ENCODE measurements at regions not wholly inside any gene's neighbourhood (a gene's known extent, or its start where the extent isn't known, plus 50 kb on each side); places are given as distances from the start of the nearest gene placed in this dataset.
"Not testable (repeated sequence)": the region's sequence is repeated elsewhere in the genome, so short reads cannot be mapped to it uniquely, and the experiment has no call there.

DNA sequence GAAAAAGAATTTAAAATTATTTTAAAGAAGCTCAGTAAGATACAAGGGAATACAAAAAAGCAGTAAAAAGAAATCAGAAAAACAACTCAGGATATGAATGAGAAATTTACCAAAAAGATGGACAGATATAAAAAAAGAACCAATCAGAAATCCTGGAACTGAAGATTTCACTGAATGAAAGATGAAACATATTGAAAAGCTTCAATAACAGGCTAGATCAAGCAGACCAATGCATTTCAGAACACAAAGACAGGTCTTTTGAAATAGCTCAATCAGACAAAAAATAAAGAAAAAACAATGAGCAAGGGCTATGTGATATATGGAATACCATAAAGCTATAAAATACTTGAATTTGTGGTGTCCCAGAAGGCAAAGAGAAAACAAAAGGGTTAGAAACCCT, 322.6 kb upstream of the POU5F2 start:
- H3K9me3 Mint-ChIP-seq: peaks cover 18% of the 10 kb centered on the region
- no peak overlapping the region for H3K4me3 Mint-ChIP-seq
- H3K27ac Mint-ChIP-seq: no peak overlapping the region
- no peaks in the 10 kb centered on the region for H3K4me1 Mint-ChIP-seq (ENCODE audit: unreplicated experiment)
- no peaks in the 10 kb centered on the region for H3K27me3 Mint-ChIP-seq
- DNase-seq (ENCODE audit: extremely low spot score, unreplicated experiment): no peak
- H3K36me3 Mint-ChIP-seq: peaks cover 21% of the 10 kb centered on the region
- TF ChIP-seq, protein P1, sequence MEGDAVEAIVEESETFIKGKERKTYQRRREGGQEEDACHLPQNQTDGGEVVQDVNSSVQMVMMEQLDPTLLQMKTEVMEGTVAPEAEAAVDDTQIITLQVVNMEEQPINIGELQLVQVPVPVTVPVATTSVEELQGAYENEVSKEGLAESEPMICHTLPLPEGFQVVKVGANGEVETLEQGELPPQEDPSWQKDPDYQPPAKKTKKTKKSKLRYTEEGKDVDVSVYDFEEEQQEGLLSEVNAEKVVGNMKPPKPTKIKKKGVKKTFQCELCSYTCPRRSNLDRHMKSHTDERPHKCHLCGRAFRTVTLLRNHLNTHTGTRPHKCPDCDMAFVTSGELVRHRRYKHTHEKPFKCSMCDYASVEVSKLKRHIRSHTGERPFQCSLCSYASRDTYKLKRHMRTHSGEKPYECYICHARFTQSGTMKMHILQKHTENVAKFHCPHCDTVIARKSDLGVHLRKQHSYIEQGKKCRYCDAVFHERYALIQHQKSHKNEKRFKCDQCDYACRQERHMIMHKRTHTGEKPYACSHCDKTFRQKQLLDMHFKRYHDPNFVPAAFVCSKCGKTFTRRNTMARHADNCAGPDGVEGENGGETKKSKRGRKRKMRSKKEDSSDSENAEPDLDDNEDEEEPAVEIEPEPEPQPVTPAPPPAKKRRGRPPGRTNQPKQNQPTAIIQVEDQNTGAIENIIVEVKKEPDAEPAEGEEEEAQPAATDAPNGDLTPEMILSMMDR (conservative IDR thresholded peaks at IDR 0.05): no peak

- no peaks in the 10 kb centered on the region for H3K36me3 Mint-ChIP-seq
- H3K4me3 Mint-ChIP-seq: no peak overlapping the region
- H3K9me3 Mint-ChIP-seq: no peaks in the 10 kb centered on the region
- no peak overlapping the region for H3K27ac Mint-ChIP-seq
- H3K27me3 Mint-ChIP-seq: no peaks in the 10 kb centered on the region
- no peak for DNase-seq (ENCODE audit: extremely low spot score, unreplicated experiment)
- peaks cover 16% of the 10 kb centered on the region for H3K4me1 Mint-ChIP-seq (ENCODE audit: unreplicated experiment)
- TF ChIP-seq, protein P1 (conservative IDR thresholded peaks at IDR 0.05): no peak
These were observed 316.3 kb upstream of the POU5F2 start for GRCh38 chr5:94057655-94058054.

- H3K9me3 Mint-ChIP-seq: no peaks in the 10 kb centered on the region
- H3K4me3 Mint-ChIP-seq: no peak overlapping the region
- TF ChIP-seq, protein P1 (conservative IDR thresholded peaks at IDR 0.05): no peak
- no peak for DNase-seq (ENCODE audit: extremely low spot score, unreplicated experiment)
- no peaks in the 10 kb centered on the region for H3K27me3 Mint-ChIP-seq
- H3K36me3 Mint-ChIP-seq: no peaks in the 10 kb centered on the region
- peaks cover 16% of the 10 kb centered on the region for H3K4me1 Mint-ChIP-seq (ENCODE audit: unreplicated experiment)
- H3K27ac Mint-ChIP-seq: no peak overlapping the region
These were observed 315.8 kb upstream of the POU5F2 start for GRCh38 chr5:94057217-94057616.

DNA sequence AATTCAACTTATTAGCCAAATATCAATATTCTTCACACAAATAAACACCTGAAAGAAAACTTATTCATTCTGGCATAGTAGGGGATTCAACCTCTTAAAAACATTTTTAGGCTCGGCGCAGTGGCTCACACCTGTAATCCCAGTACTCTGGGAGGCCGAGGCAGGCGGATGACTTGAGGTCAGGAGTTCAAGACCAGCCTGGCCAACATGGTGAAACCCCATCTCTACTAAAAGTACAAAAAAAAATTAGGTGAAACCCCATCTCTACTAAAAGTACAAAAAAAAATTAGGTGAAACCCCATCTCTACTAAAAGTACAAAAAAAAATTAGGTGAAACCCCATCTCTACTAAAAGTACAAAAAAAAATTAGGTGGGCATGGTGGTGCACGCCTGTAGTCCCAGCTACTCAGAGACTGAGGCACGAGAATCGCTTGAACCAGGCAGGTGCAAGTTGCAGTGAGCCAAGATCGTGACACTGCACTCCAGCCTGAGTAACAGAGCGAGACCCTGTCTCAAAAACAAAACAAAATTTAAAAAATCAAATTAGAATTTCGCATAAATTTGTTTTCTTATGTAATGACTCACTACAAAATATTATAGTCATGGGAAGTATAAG, 308.0 kb upstream of the POU5F2 start:
- DNase-seq (ENCODE audit: extremely low spot score, unreplicated experiment); H3K4me3 Mint-ChIP-seq; H3K4me1 Mint-ChIP-seq (ENCODE audit: unreplicated experiment); H3K27ac Mint-ChIP-seq; H3K9me3 Mint-ChIP-seq; H3K27me3 Mint-ChIP-seq: not testable (repeated sequence)
- H3K36me3 Mint-ChIP-seq: peaks cover 12% of the 10 kb centered on the region

- Mint-ChIP-seq H3K4me3 (no peak overlapping the region), H3K36me3 (peaks cover 21% of the 10 kb centered on the region), H3K4me1 (ENCODE audit: unreplicated experiment) (peaks cover under 1% of the 10 kb centered on the region), H3K27me3 (no peaks in the 10 kb centered on the region), H3K27ac (no peak overlapping the region), H3K9me3 (peaks cover 4% of the 10 kb centered on the region)
- TF ChIP-seq, protein P1 (conservative IDR thresholded peaks at IDR 0.05): no peak
- DNase-seq (ENCODE audit: extremely low spot score, unreplicated experiment): no peak
These were observed 304.7 kb upstream of the POU5F2 start for GRCh38 chr5:94045839-94046782.

- H3K4me3 Mint-ChIP-seq: no peak overlapping the region
- no peaks in the 10 kb centered on the region for H3K27me3 Mint-ChIP-seq
- peaks cover 5% of the 10 kb centered on the region for H3K4me1 Mint-ChIP-seq (ENCODE audit: unreplicated experiment)
- peaks cover 28% of the 10 kb centered on the region for H3K36me3 Mint-ChIP-seq
- H3K9me3 Mint-ChIP-seq: peaks cover 4% of the 10 kb centered on the region
- DNase-seq (ENCODE audit: extremely low spot score, unreplicated experiment): no peak
- TF ChIP-seq, protein P1 (conservative IDR thresholded peaks at IDR 0.05): no peak
- no peak overlapping the region for H3K27ac Mint-ChIP-seq
These were observed 301.9 kb upstream of the POU5F2 start for GRCh38 chr5:94043311-94043710.
